HCT116 (cell line): ENCODE measurements at regions not wholly inside any gene's neighbourhood (a gene's known extent, or its start where the extent isn't known, plus 50 kb on each side); places are given as distances from the start of the nearest gene placed in this dataset.

ENCODE experiments used
- ATAC-seq: fragments of 200-7000 bp; cut with Tn5 transposase; 2 replicates; pipeline ENCODE4 v1.9.1; 2020; ENCODE audit warnings: mild to moderate bottlenecking, moderate library complexity
- BruUV-seq: library from RNA; stranded (reverse); fragments of 400-500 nt; replicated peaks from 2 replicates; lab custom pipeline; 2021; lab: Mats Ljungman, UMichigan
- CTCF ChIA-PET: fragments of 300-600 bp; sonication (Branson Sonifier 250); formaldehyde crosslinking; loops from one replicate; lab custom pipeline; 2021; ENCODE audit warnings: antibody characterized with exemption; lab: Charles Lee
- POLR2A ChIA-PET: fragments of 300-600, 350-600 bp; sonication (Branson Sonifier 250); formaldehyde crosslinking; loops from one replicate; lab custom pipeline; 2021; ENCODE audit warnings: antibody characterized with exemption; lab: Charles Lee
- RAD21 ChIA-PET, 2 experiments: fragments of 300-600 bp; sonication (Branson Sonifier 250); formaldehyde crosslinking; loops; one replicate each; lab custom pipeline; 2023; ENCODE audit warnings: low total read pairs in 2 of 2; ENCODE audit not compliant: uncharacterized antibody in 2 of 2, unreplicated experiment in 2 of 2, low non-redundant PET in 1 of 2; lab: Charles Lee
- DNase-seq: peaks from one replicate; pipeline ENCODE4 v3.0.0-alpha.2; 2010; ENCODE audit warnings: low read depth, low spot score
- H2AFZ ChIP-seq: fragments of 200-600 bp; shearing (Covaris generic), sonication (generic); 2 replicates; pipeline ENCODE4 v1.6.1; 2017; ENCODE audit warnings: low read depth, mixed run types, mixed read lengths, antibody characterized with exemption, low read length; ENCODE audit not compliant: poor library complexity, severe bottlenecking
- H3K27ac ChIP-seq: 2 replicates; pipeline ENCODE4 v1.5.1; 2012; ENCODE audit warnings: low read depth, low read length
- H3K27me3 ChIP-seq: fragments of 200-600 bp; sonication (generic); 2 replicates; pipeline ENCODE4 v1.6.1; 2016; ENCODE audit warnings: mixed run types, low read length, mixed read lengths; ENCODE audit not compliant: insufficient read depth
- H3K36me3 ChIP-seq, 2 experiments: fragments of 200-500 bp in 1 of 2; fragments of 200-600 bp in 1 of 2; sonication (Bioruptor generic) in 1 of 2; sonication (generic) in 1 of 2; 2 replicates each; pipeline versions ENCODE4 v1.5.1 to v1.6.1; 2014 to 2016; ENCODE audit warnings: low read length in 2 of 2, inconsistent platforms in 1 of 2, mixed read lengths in 1 of 2, mixed run types in 1 of 2; ENCODE audit not compliant: insufficient read depth in 2 of 2, control insufficient read depth in 1 of 2
- H3K4me1 ChIP-seq, 2 experiments: fragments of 200-600 bp in 1 of 2; sonication (generic) in 1 of 2; 2 replicates each; pipeline versions ENCODE4 v1.5.1 to v1.6.1; 2012 to 2017; ENCODE audit warnings: low read length in 2 of 2, inconsistent platforms in 1 of 2, mild to moderate bottlenecking in 1 of 2, mixed read lengths in 1 of 2, mixed run types in 1 of 2, moderate library complexity in 1 of 2; ENCODE audit not compliant: insufficient read depth in 2 of 2, control insufficient read depth in 1 of 2
- H3K4me2 ChIP-seq: fragments of 200-600 bp; sonication (generic); 2 replicates; pipeline ENCODE4 v1.6.1; 2017; ENCODE audit warnings: mixed run types, low read length, mixed read lengths
- H3K4me3 ChIP-seq, 2 experiments: fragments of 200-600 bp in 1 of 2; sonication (generic) in 1 of 2; replicated peaks in 1 of 2; 2 replicates each; pipeline ENCODE4 v1.5.1; 2011 to 2016; ENCODE audit warnings: low read length in 2 of 2, control low read depth in 1 of 2, low read depth in 1 of 2, mild to moderate bottlenecking in 1 of 2, mixed read lengths in 1 of 2, mixed run types in 1 of 2
- H3K79me2 ChIP-seq: fragments of 200-600 bp; sonication (generic); 2 replicates; pipeline ENCODE4 v1.6.1; 2017; ENCODE audit warnings: mild to moderate bottlenecking, mixed run types, low read length, moderate library complexity, mixed read lengths; ENCODE audit not compliant: insufficient read depth
- H3K9ac ChIP-seq: fragments of 200-600 bp; sonication (generic); 2 replicates; pipeline ENCODE4 v1.6.1; 2016; ENCODE audit warnings: low read length, mixed read lengths
- H3K9me2 ChIP-seq: fragments of 200-600 bp; sonication (generic), shearing (Covaris generic); 2 replicates; pipeline ENCODE4 v1.6.1; 2017; ENCODE audit warnings: mixed run types, mild to moderate bottlenecking, moderate library complexity; ENCODE audit not compliant: insufficient read depth
- H3K9me3 ChIP-seq, 2 experiments: fragments of 200-500 bp in 1 of 2; fragments of 200-600 bp in 1 of 2; sonication (Bioruptor generic) in 1 of 2; sonication (generic) in 1 of 2; 2 replicates each; pipeline ENCODE4 v1.6.1; 2014 to 2017; ENCODE audit warnings: low read length in 2 of 2, mixed read lengths in 2 of 2, inconsistent platforms in 1 of 2, low read depth in 1 of 2, mild to moderate bottlenecking in 1 of 2, mixed run types in 1 of 2, moderate library complexity in 1 of 2; ENCODE audit not compliant: control insufficient read depth in 1 of 2, insufficient read depth in 1 of 2
- H4K20me1 ChIP-seq: fragments of 200-600 bp; sonication (generic), shearing (Covaris generic); 2 replicates; pipeline ENCODE4 v1.6.1; 2017; ENCODE audit warnings: mixed run types, mild to moderate bottlenecking, moderate library complexity; ENCODE audit not compliant: insufficient read depth
- CBX3 ChIP-seq: IDR thresholded peaks from 2 replicates; pipeline ENCODE4 v1.6.1; 2012; ENCODE audit warnings: low read depth
- CEBPB ChIP-seq: IDR thresholded peaks from 2 replicates; pipeline ENCODE4 v1.6.1; 2012; ENCODE audit warnings: low read depth
- EGR1 ChIP-seq: IDR thresholded peaks from 2 replicates; pipeline ENCODE4 v1.6.1; 2012; ENCODE audit warnings: low read depth
- EZH2 ChIP-seq: fragments of 200-600 bp; sonication (generic); IDR thresholded peaks from 2 replicates; pipeline ENCODE4 v1.6.1; 2017; ENCODE audit warnings: antibody characterized with exemption, mixed run types
- EZH2phosphoT487 ChIP-seq: fragments of 200-600 bp; IDR thresholded peaks from 2 replicates; pipeline ENCODE4 v1.6.1; 2018; ENCODE audit warnings: antibody characterized with exemption, borderline replicate concordance
- FOSL1 ChIP-seq: IDR thresholded peaks from 2 replicates; pipeline ENCODE4 v1.6.1; 2012; ENCODE audit warnings: low read depth
- JUND ChIP-seq: IDR thresholded peaks from 2 replicates; pipeline ENCODE4 v1.6.1; 2012
- POLR2A ChIP-seq: IDR thresholded peaks from 2 replicates; pipeline ENCODE4 v1.7.0; 2011; ENCODE audit warnings: borderline replicate concordance; ENCODE audit not compliant: insufficient read depth, insufficient read length; ENCODE audit errors: extremely low read depth
- RAD21 ChIP-seq: IDR thresholded peaks from 2 replicates; pipeline ENCODE4 v1.6.1; 2012; ENCODE audit warnings: low read depth, mild to moderate bottlenecking
- SIN3A ChIP-seq: IDR thresholded peaks from 2 replicates; pipeline ENCODE4 v1.6.1; 2012; ENCODE audit warnings: low read depth
- SP1 ChIP-seq: IDR thresholded peaks from 2 replicates; pipeline ENCODE4 v1.6.1; 2012; ENCODE audit warnings: low read depth
- TCF7L2 ChIP-seq: IDR thresholded peaks from 2 replicates; pipeline ENCODE4 v1.7.0; 2011; ENCODE audit warnings: borderline replicate concordance, inconsistent platforms; ENCODE audit not compliant: insufficient read depth, insufficient read length; ENCODE audit errors: extremely low read depth
- ZFX ChIP-seq: fragments of 450-650 bp; IDR thresholded peaks from 2 replicates; pipeline ENCODE4 v1.6.1; 2017
- intact Hi-C: fragments of 100-400 bp; cut with micrococcal nuclease; formaldehyde crosslinking; loops from 2 replicates; pipeline ENCODE4 v1.10.0; 2022
- TF ChIP-seq, protein P1 (sequence below): IDR thresholded peaks from 2 replicates; pipeline ENCODE4 v1.6.1; 2012; ENCODE audit warnings: low read depth

DNA sequence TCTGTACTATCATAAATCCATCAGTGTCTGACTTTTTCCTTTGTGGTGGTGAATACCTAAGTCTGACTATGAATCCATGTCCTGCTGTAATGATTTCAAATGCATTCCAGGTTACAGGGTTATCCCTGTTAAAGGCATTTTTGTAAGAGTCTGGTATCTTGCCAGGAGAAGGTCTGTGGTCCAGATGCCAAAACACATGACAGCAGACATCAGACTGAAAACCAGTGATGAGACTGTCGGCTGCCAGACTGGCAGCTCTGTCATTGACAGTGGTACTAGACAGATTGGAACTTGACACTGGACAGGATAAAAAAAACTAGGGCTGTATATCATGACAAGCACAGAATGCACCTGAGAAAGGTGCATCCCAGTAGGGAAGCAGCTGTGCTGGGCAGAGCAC, 301.8 kb upstream of the FAT3 start:
- DNase-seq = no peak
- BruUV-seq = no TSS peak
- H3K4me2 ChIP-seq = no peak overlapping the region
- H3K27ac ChIP-seq = no peak overlapping the region
- TF ChIP-seq SIN3A (no peak), SP1 (no peak), EGR1 (no peak), EZH2 (no peak)
- RAD21 ChIA-PET = no interaction called here
- CTCF ChIA-PET = no interaction called here
- no peak overlapping the region for H2AFZ ChIP-seq
- no peaks in the 10 kb centered on the region for H3K79me2 ChIP-seq
- H3K9ac ChIP-seq = no peak overlapping the region
- intact Hi-C loops = no loop called here
- H3K36me3 ChIP-seq = no peaks in the 10 kb centered on the region
- H3K9me3 ChIP-seq = peaks cover 0 to 25% of the 10 kb centered on the region in 2 experiments; a peak in 1 of 4 replicates
- H4K20me1 ChIP-seq = no peaks in the 10 kb centered on the region
- no peaks in the 10 kb centered on the region for H3K4me1 ChIP-seq
- H3K9me2 ChIP-seq = no peaks in the 10 kb centered on the region
- POLR2A ChIA-PET = no interaction called here
- no peaks in the 10 kb centered on the region for H3K27me3 ChIP-seq
- no peak overlapping the region for H3K4me3 ChIP-seq
- ATAC-seq = no peak

DNA sequence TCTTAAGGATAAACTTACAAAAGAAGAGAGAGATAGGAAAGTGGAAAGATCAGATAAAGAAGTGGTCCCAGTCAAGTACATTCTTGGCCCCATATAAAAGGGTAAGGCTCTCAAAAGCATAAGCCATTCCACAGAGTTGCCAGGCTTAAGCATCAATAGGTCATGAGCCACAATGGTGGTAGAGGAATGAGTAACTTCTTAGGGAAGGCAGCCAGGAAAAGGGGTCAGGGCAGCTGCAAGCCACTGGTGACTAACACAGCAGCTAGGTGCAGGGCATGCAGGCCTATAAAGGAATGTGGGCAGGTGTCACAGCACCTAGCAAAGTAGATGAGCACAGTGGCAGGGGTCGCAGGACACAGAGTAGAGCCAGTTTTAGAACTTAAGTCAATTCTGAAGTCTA, 302.6 kb upstream of the FAT3 start:
- Histone ChIP-seq H3K36me3 (no peaks in the 10 kb centered on the region), H3K4me2 (no peak overlapping the region), H3K79me2 (no peaks in the 10 kb centered on the region), H3K9ac (no peak overlapping the region), H3K9me3 (peaks cover 0 to 25% of the 10 kb centered on the region in 2 experiments; a peak in 1 of 4 replicates), H2AFZ (no peak overlapping the region), H4K20me1 (no peaks in the 10 kb centered on the region), H3K4me1 (no peaks in the 10 kb centered on the region), H3K27me3 (no peaks in the 10 kb centered on the region), H3K4me3 (no peak overlapping the region), H3K9me2 (no peaks in the 10 kb centered on the region), H3K27ac (no peak overlapping the region)
- no TSS peak for BruUV-seq
- no peak for DNase-seq
- ChIA-PET POLR2A (no interaction called here), RAD21 (no interaction called here), CTCF (no interaction called here)
- ATAC-seq = no peak
- TF ChIP-seq CBX3 (no peak), ZFX (no peak), EGR1 (no peak), CEBPB (no peak), JUND (no peak), POLR2A (no peak), FOSL1 (no peak), RAD21 (no peak), EZH2phosphoT487 (no peak), TCF7L2 (no peak)
- TF ChIP-seq, protein P1, sequence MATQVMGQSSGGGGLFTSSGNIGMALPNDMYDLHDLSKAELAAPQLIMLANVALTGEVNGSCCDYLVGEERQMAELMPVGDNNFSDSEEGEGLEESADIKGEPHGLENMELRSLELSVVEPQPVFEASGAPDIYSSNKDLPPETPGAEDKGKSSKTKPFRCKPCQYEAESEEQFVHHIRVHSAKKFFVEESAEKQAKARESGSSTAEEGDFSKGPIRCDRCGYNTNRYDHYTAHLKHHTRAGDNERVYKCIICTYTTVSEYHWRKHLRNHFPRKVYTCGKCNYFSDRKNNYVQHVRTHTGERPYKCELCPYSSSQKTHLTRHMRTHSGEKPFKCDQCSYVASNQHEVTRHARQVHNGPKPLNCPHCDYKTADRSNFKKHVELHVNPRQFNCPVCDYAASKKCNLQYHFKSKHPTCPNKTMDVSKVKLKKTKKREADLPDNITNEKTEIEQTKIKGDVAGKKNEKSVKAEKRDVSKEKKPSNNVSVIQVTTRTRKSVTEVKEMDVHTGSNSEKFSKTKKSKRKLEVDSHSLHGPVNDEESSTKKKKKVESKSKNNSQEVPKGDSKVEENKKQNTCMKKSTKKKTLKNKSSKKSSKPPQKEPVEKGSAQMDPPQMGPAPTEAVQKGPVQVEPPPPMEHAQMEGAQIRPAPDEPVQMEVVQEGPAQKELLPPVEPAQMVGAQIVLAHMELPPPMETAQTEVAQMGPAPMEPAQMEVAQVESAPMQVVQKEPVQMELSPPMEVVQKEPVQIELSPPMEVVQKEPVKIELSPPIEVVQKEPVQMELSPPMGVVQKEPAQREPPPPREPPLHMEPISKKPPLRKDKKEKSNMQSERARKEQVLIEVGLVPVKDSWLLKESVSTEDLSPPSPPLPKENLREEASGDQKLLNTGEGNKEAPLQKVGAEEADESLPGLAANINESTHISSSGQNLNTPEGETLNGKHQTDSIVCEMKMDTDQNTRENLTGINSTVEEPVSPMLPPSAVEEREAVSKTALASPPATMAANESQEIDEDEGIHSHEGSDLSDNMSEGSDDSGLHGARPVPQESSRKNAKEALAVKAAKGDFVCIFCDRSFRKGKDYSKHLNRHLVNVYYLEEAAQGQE = no peak
- intact Hi-C loops = no loop called here
